ENCODE measurements at regions not wholly inside any gene's neighbourhood (a gene's known extent, or its start where the extent isn't known, plus 50 kb on each side); places are given as distances from the start of the nearest gene placed in this dataset.

DNA sequence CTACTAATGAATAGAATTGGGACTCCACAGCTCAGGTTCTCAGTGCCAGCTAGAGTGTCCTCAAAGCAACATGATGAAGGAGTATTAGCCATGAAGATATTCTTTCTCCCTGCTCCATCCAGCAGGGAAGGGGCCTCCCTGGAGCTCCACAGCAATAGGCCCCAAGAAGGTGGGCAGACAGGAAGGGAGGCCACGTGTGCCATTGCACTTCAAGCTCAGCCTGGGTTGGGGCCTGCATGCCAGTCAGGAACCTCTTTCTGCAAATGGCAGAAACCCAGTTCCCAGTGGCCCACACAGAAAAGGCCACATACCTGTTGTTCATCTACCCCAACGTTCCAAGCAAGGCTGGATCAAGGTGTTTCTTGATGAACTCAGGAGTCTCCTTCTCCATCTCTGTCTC, 357.5 kb upstream of the SFSWAP start:
- TF ChIP-seq, protein P1, sequence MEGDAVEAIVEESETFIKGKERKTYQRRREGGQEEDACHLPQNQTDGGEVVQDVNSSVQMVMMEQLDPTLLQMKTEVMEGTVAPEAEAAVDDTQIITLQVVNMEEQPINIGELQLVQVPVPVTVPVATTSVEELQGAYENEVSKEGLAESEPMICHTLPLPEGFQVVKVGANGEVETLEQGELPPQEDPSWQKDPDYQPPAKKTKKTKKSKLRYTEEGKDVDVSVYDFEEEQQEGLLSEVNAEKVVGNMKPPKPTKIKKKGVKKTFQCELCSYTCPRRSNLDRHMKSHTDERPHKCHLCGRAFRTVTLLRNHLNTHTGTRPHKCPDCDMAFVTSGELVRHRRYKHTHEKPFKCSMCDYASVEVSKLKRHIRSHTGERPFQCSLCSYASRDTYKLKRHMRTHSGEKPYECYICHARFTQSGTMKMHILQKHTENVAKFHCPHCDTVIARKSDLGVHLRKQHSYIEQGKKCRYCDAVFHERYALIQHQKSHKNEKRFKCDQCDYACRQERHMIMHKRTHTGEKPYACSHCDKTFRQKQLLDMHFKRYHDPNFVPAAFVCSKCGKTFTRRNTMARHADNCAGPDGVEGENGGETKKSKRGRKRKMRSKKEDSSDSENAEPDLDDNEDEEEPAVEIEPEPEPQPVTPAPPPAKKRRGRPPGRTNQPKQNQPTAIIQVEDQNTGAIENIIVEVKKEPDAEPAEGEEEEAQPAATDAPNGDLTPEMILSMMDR (IDR thresholded peaks at IDR 0.05 in 4 of 5, conservative IDR thresholded peaks at IDR 0.05 in 1 of 5) = no peak
- TF ChIP-seq POLR2A (IDR thresholded peaks at IDR 0.05) = no peak

Data from gastrocnemius medialis (tissue), 4 donors.